Liver (tissue), 8 donors: ENCODE measurements at regions not wholly inside any gene's neighbourhood (a gene's known extent, or its start where the extent isn't known, plus 50 kb on each side); places are given as distances from the start of the nearest gene placed in this dataset.

Experiments
- DNase-seq: peaks from one replicate; pipeline ENCODE4 v3.0.0-alpha.2; 2017; ENCODE audit warnings: low spot score
- H3K27ac ChIP-seq, 2 donors: one replicate each; pipeline ENCODE4 v1.7.0; 2013; ENCODE audit warnings: inconsistent platforms in 2 of 2, low read length in 2 of 2, control low read depth in 1 of 2, low read depth in 1 of 2, mild to moderate bottlenecking in 1 of 2
- H3K27me3 ChIP-seq, 4 donors: one replicate each; pipeline versions ENCODE4 v1.6.1 to v1.7.0; 2013; ENCODE audit warnings: low read length in 3 of 4, inconsistent platforms in 1 of 4, mild to moderate bottlenecking in 1 of 4, moderate library complexity in 1 of 4; ENCODE audit not compliant: control insufficient read depth in 4 of 4, insufficient read depth in 4 of 4
- H3K36me3 ChIP-seq, 4 donors: one replicate each; pipeline versions ENCODE4 v1.6.1 to v1.7.0; 2013; ENCODE audit warnings: low read length in 3 of 4, mild to moderate bottlenecking in 3 of 4, low read depth in 1 of 4, moderate library complexity in 1 of 4; ENCODE audit not compliant: control insufficient read depth in 4 of 4, insufficient read depth in 3 of 4
- H3K4me1 ChIP-seq, 4 donors: one replicate each; pipeline versions ENCODE4 v1.6.1 to v1.7.0; 2013; ENCODE audit warnings: low read length in 3 of 4, mild to moderate bottlenecking in 3 of 4, moderate library complexity in 1 of 4; ENCODE audit not compliant: control insufficient read depth in 4 of 4, insufficient read depth in 4 of 4
- H3K4me3 ChIP-seq, 3 donors: one replicate each; pipeline versions ENCODE4 v1.6.1 to v1.7.0; 2013; ENCODE audit warnings: low read length in 3 of 3, control low read depth in 1 of 3, low read depth in 1 of 3, mild to moderate bottlenecking in 1 of 3
- H3K9ac ChIP-seq, 2 donors: one replicate each; pipeline ENCODE4 v1.7.0; 2013; ENCODE audit warnings: low read length in 2 of 2, mild to moderate bottlenecking in 2 of 2, moderate library complexity in 2 of 2, control low read depth in 1 of 2, low read depth in 1 of 2
- H3K9me3 ChIP-seq, 4 donors: one replicate each; pipeline versions ENCODE4 v1.6.1 to v1.7.0; 2013; ENCODE audit warnings: low read length in 3 of 4; ENCODE audit not compliant: control insufficient read depth in 4 of 4
- ATF3 ChIP-seq: IDR thresholded peaks from 2 replicates; pipeline ENCODE4 v1.6.1; 2016; ENCODE audit warnings: antibody characterized with exemption
- EGR1 ChIP-seq, 2 donors: IDR thresholded peaks; 2 replicates each; pipeline ENCODE4 v1.6.1; 2016 to 2018; ENCODE audit warnings: antibody characterized with exemption in 2 of 2, low read depth in 2 of 2
- FOXA1 ChIP-seq: IDR thresholded peaks from 2 replicates; pipeline ENCODE4 v1.6.1; 2016; ENCODE audit warnings: antibody characterized with exemption
- FOXA2 ChIP-seq: IDR thresholded peaks from 2 replicates; pipeline ENCODE4 v1.6.1; 2016; ENCODE audit warnings: antibody characterized with exemption
- GABPA ChIP-seq, 2 donors: IDR thresholded peaks in 1 of 2; conservative IDR thresholded peaks in 1 of 2; 2 replicates each; pipeline ENCODE4 v1.6.1; 2016; ENCODE audit warnings: antibody characterized with exemption in 2 of 2, mild to moderate bottlenecking in 1 of 2, moderate library complexity in 1 of 2
- HNF4A ChIP-seq, 2 donors: conservative IDR thresholded peaks; 2 replicates each; pipeline ENCODE4 v1.6.1; 2016; ENCODE audit warnings: antibody characterized with exemption in 2 of 2, mild to moderate bottlenecking in 2 of 2
- HNF4G ChIP-seq: IDR thresholded peaks from 2 replicates; pipeline ENCODE4 v1.6.1; 2016; ENCODE audit warnings: antibody characterized with exemption
- JUND ChIP-seq, 2 donors: IDR thresholded peaks; 2 replicates each; pipeline ENCODE4 v1.6.1; 2016; ENCODE audit warnings: antibody characterized with exemption in 2 of 2
- MAX ChIP-seq: IDR thresholded peaks from 2 replicates; pipeline ENCODE4 v1.6.1; 2016; ENCODE audit warnings: antibody characterized with exemption
- NR2F2 ChIP-seq: IDR thresholded peaks from 2 replicates; pipeline ENCODE4 v1.6.1; 2016; ENCODE audit warnings: antibody characterized with exemption
- RAD21 ChIP-seq, 2 donors: IDR thresholded peaks; 2 replicates each; pipeline ENCODE4 v1.6.1; 2016; ENCODE audit warnings: antibody characterized with exemption in 2 of 2, mild to moderate bottlenecking in 2 of 2
- RXRA ChIP-seq, 2 donors: IDR thresholded peaks; 2 replicates each; pipeline ENCODE4 v1.6.1; 2017 to 2018; ENCODE audit warnings: antibody characterized with exemption in 2 of 2, mild to moderate bottlenecking in 1 of 2
- SP1 ChIP-seq: IDR thresholded peaks from 2 replicates; pipeline ENCODE4 v1.6.1; 2018; ENCODE audit warnings: antibody characterized with exemption, mild to moderate bottlenecking
- TAF1 ChIP-seq: conservative IDR thresholded peaks from 2 replicates; pipeline ENCODE4 v1.6.1; 2016; ENCODE audit warnings: antibody characterized with exemption, mild to moderate bottlenecking
- YY1 ChIP-seq: IDR thresholded peaks from 2 replicates; pipeline ENCODE4 v1.6.1; 2016; ENCODE audit warnings: antibody characterized with exemption, mild to moderate bottlenecking
- WGBS: extraction: QIAGEN DNeasy Blood & Tissue Kit; methylation state at CpG from one replicate; pipeline ENCODE4 v1.1.7; 2013; 5-methylcytosine and 5-hydroxymethylcytosine counted together
- TF ChIP-seq, protein P1 (sequence below): IDR thresholded peaks from 2 replicates; pipeline ENCODE4 v1.6.1; 2016; ENCODE audit warnings: antibody characterized with exemption
- TF ChIP-seq, protein P2 (sequence below): fragments of 150-350 bp; IDR thresholded peaks from 2 replicates; pipeline ENCODE4 v1.5.1; 2017; ENCODE audit warnings: improper control_type of control experiment, low read depth, low read length; ENCODE audit not compliant: missing input control
- TF ChIP-seq, protein P3 (sequence below): IDR thresholded peaks from 2 replicates; pipeline ENCODE4 v1.6.1; 2016; ENCODE audit warnings: antibody characterized with exemption, mild to moderate bottlenecking
- donor health status: healthy.
- donor health status: healthy.
- donor health status: healthy.
- donor health status: healthy.
- donor health status: healthy.

- H3K9me3 ChIP-seq = no peaks in the 10 kb centered on the region
- H3K9ac ChIP-seq = no peak overlapping the region
- no peak overlapping the region for H3K27ac ChIP-seq
- no peaks in the 10 kb centered on the region for H3K36me3 ChIP-seq
- 83% methylated on average over 8 of the region's 8 CpGs for WGBS
- no peak for TF ChIP-seq HNF4A (conservative IDR thresholded peaks at IDR 0.05)
- TF ChIP-seq FOXA2 = no peak
- TF ChIP-seq RXRA (IDR thresholded peaks at IDR 0.05) = no peak
- no peak for TF ChIP-seq SP1
- TF ChIP-seq EGR1 (IDR thresholded peaks at IDR 0.05; ENCODE audit: low read depth in 2 of 2) = no peak
- no peak for TF ChIP-seq RAD21 (IDR thresholded peaks at IDR 0.05)
- TF ChIP-seq, protein P1, sequence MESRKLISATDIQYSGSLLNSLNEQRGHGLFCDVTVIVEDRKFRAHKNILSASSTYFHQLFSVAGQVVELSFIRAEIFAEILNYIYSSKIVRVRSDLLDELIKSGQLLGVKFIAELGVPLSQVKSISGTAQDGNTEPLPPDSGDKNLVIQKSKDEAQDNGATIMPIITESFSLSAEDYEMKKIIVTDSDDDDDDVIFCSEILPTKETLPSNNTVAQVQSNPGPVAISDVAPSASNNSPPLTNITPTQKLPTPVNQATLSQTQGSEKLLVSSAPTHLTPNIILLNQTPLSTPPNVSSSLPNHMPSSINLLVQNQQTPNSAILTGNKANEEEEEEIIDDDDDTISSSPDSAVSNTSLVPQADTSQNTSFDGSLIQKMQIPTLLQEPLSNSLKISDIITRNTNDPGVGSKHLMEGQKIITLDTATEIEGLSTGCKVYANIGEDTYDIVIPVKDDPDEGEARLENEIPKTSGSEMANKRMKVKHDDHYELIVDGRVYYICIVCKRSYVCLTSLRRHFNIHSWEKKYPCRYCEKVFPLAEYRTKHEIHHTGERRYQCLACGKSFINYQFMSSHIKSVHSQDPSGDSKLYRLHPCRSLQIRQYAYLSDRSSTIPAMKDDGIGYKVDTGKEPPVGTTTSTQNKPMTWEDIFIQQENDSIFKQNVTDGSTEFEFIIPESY = no peak
- TF ChIP-seq MAX = no peak
- H3K4me1 ChIP-seq = no peaks in the 10 kb centered on the region
- H3K4me3 ChIP-seq = no peak overlapping the region
- H3K27me3 ChIP-seq = peaks cover 0 to 6% (median 2%) of the 10 kb centered on the region in 4 donors
- peak; percentile 22 for DNase-seq
Measured at GRCh38 chr19:29324291-29324680, 111.3 kb upstream of the UQCRFS1 start.

DNA sequence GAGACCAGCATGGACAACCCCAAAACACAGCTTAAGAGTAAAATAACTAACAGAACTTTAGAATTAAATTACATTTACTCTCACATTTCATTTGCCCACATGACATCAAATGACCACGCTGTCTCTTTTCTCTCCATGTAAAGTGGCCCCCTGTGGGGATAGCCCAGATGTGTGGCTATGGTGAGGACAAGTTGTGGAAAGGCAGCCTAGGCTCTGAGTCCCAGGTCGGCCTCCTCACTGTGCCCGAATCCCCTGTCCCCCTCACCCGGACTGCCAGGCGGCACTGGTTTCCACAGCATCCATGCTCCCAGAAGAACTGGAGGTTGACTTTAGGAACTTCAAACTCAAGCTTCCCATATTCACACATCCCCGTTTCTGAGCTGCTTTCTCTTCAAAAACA is 111.8 kb upstream of the UQCRFS1 start:
- peaks cover 0 to 3% (median 1%) of the 10 kb centered on the region in 4 donors for H3K9me3 ChIP-seq
- H3K4me3 ChIP-seq = no peak overlapping the region
- TF ChIP-seq ATF3 (no peak), FOXA1 (no peak), EGR1 (IDR thresholded peaks at IDR 0.05; ENCODE audit: low read depth in 2 of 2) (no peak), GABPA (IDR thresholded peaks at IDR 0.05 in 1 of 2, conservative IDR thresholded peaks at IDR 0.05 in 1 of 2) (no peak), TAF1 (no peak), JUND (IDR thresholded peaks at IDR 0.05) (no peak), RXRA (IDR thresholded peaks at IDR 0.05) (no peak), HNF4G (no peak), FOXA2 (no peak), HNF4A (conservative IDR thresholded peaks at IDR 0.05) (no peak), MAX (no peak), NR2F2 (no peak), SP1 (no peak), YY1 (no peak)
- TF ChIP-seq, protein P2, sequence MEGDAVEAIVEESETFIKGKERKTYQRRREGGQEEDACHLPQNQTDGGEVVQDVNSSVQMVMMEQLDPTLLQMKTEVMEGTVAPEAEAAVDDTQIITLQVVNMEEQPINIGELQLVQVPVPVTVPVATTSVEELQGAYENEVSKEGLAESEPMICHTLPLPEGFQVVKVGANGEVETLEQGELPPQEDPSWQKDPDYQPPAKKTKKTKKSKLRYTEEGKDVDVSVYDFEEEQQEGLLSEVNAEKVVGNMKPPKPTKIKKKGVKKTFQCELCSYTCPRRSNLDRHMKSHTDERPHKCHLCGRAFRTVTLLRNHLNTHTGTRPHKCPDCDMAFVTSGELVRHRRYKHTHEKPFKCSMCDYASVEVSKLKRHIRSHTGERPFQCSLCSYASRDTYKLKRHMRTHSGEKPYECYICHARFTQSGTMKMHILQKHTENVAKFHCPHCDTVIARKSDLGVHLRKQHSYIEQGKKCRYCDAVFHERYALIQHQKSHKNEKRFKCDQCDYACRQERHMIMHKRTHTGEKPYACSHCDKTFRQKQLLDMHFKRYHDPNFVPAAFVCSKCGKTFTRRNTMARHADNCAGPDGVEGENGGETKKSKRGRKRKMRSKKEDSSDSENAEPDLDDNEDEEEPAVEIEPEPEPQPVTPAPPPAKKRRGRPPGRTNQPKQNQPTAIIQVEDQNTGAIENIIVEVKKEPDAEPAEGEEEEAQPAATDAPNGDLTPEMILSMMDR = no peak
- TF ChIP-seq, protein P3, sequence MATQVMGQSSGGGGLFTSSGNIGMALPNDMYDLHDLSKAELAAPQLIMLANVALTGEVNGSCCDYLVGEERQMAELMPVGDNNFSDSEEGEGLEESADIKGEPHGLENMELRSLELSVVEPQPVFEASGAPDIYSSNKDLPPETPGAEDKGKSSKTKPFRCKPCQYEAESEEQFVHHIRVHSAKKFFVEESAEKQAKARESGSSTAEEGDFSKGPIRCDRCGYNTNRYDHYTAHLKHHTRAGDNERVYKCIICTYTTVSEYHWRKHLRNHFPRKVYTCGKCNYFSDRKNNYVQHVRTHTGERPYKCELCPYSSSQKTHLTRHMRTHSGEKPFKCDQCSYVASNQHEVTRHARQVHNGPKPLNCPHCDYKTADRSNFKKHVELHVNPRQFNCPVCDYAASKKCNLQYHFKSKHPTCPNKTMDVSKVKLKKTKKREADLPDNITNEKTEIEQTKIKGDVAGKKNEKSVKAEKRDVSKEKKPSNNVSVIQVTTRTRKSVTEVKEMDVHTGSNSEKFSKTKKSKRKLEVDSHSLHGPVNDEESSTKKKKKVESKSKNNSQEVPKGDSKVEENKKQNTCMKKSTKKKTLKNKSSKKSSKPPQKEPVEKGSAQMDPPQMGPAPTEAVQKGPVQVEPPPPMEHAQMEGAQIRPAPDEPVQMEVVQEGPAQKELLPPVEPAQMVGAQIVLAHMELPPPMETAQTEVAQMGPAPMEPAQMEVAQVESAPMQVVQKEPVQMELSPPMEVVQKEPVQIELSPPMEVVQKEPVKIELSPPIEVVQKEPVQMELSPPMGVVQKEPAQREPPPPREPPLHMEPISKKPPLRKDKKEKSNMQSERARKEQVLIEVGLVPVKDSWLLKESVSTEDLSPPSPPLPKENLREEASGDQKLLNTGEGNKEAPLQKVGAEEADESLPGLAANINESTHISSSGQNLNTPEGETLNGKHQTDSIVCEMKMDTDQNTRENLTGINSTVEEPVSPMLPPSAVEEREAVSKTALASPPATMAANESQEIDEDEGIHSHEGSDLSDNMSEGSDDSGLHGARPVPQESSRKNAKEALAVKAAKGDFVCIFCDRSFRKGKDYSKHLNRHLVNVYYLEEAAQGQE = no peak
- TF ChIP-seq, protein P1 = no peak
- H3K27ac ChIP-seq = no peak overlapping the region
- no peak overlapping the region for H3K9ac ChIP-seq
- H3K4me1 ChIP-seq = no peaks in the 10 kb centered on the region
- 74% methylated on average over 6 of the region's 6 CpGs for WGBS
- DNase-seq = no peak
- H3K27me3 ChIP-seq = peaks cover 0 to 6% (median 2%) of the 10 kb centered on the region in 4 donors
- H3K36me3 ChIP-seq = no peaks in the 10 kb centered on the region
